ENCODE measurements at regions not wholly inside any gene's neighbourhood (a gene's known extent, or its start where the extent isn't known, plus 50 kb on each side); places are given as distances from the start of the nearest gene placed in this dataset.

DNA sequence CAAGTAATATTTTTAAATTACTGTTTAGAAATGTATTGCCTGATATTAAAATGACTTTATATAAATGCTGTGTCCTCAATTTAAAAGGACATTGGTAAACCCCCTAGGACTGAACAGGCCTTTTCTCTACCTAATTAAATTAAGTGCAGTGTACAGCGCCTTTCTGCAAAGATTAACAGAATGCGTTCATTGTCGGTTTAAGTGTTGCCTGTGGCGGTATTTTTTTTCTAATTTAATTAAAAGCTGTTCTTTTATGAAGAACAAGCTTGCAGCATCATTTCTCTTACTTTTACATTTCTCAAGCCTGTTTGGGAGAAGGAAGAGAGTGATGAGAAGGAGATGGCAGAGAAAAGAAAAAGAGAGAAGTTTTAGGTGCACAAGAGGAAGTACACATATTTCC, 344.9 kb downstream of the CPS1 start:
- WGBS, 2 donors, result 71 to 78% methylated on average over 4 of the region's 4 CpGs
- Histone ChIP-seq H3K36me3 (no peaks in the 10 kb centered on the region), H3K4me1 (no peaks in the 10 kb centered on the region), H3K27ac (no peak overlapping the region), H3K9me3 (no peaks in the 10 kb centered on the region), H3K4me3 (no peak overlapping the region), H3K27me3 (no peaks in the 10 kb centered on the region)
- TF ChIP-seq CTCF (IDR thresholded peaks at IDR 0.05) (no peak), POLR2A (IDR thresholded peaks at IDR 0.05) (no peak), EP300 (IDR thresholded peaks at IDR 0.05) (no peak)
- DNase-seq (ENCODE audit: low spot score in 2 of 2), result no peak

DNA sequence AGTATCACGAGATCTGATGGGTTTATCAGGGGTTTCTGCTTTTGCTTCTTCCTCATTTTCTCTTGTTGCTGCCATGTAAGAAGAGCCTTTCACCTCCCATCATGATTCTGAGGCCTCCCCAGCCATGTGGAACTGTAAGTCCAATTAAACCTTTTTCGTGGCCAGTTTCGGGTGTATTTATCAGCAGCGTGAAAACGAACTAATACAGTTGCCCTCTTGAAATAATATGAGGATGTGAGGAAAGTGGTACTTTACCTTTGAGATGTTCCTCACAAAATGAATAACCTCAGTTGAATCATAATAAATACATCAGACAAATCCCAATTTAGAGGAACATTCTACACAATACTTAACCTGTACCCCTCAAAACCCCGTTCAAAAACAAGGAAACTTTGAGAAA, 356.4 kb downstream of the CPS1 start:
- H3K36me3 ChIP-seq, result no peaks in the 10 kb centered on the region
- TF ChIP-seq EP300 (IDR thresholded peaks at IDR 0.05) (no peak), POLR2A (IDR thresholded peaks at IDR 0.05) (no peak), CTCF (IDR thresholded peaks at IDR 0.05) (no peak)
- no peaks in the 10 kb centered on the region for H3K9me3 ChIP-seq
- no peak overlapping the region for H3K27ac ChIP-seq
- WGBS, 2 donors, result 82 to 86% methylated on average over 6 of the region's 6 CpGs
- no peaks in the 10 kb centered on the region for H3K27me3 ChIP-seq
- no peak for DNase-seq (ENCODE audit: low spot score in 2 of 2)
- H3K4me1 ChIP-seq, result no peaks in the 10 kb centered on the region
- H3K4me3 ChIP-seq, result no peak overlapping the region

GRCh38 chr2:210913461-210913860, 357.1 kb downstream of the CPS1 start:
- Histone ChIP-seq H3K27ac (no peak overlapping the region), H3K4me1 (no peaks in the 10 kb centered on the region), H3K36me3 (no peaks in the 10 kb centered on the region), H3K27me3 (no peaks in the 10 kb centered on the region), H3K4me3 (no peak overlapping the region), H3K9me3 (no peaks in the 10 kb centered on the region)
- DNase-seq (ENCODE audit: low spot score in 2 of 2), result no peak
- WGBS, 2 donors, result 35 to 49% methylated on average over 2 of the region's 2 CpGs
- TF ChIP-seq POLR2A (IDR thresholded peaks at IDR 0.05) (no peak), CTCF (IDR thresholded peaks at IDR 0.05) (no peak), EP300 (IDR thresholded peaks at IDR 0.05) (no peak)

DNA sequence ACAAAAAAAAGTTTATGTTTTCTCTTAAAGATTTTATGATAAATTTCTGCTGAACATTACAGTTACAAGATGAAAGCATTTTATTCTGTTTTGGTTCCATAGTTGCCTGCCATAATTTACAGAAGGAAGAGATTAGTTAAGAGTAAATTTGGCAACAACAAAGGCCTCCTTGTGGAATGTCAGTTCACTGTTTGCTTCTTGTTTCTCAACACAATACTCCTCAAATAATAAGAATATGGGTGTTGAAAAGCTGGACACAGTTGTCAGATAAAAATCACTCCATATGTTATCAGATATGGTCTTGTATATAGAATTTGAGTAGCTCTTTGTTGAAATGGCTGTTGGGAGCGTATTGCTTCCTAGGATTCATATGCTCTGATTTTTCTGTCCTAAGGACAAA, 359.5 kb downstream of the CPS1 start:
- WGBS, 2 donors, result 56 to 64% methylated on average over 1 of the region's 1 CpG
- Histone ChIP-seq H3K4me3 (no peak overlapping the region), H3K36me3 (no peaks in the 10 kb centered on the region), H3K27ac (no peak overlapping the region), H3K4me1 (no peaks in the 10 kb centered on the region), H3K27me3 (no peaks in the 10 kb centered on the region), H3K9me3 (no peaks in the 10 kb centered on the region)
- no peak for DNase-seq (ENCODE audit: low spot score in 2 of 2)
- TF ChIP-seq POLR2A (IDR thresholded peaks at IDR 0.05) (no peak), EP300 (IDR thresholded peaks at IDR 0.05) (no peak), CTCF (IDR thresholded peaks at IDR 0.05) (no peak)

- Histone ChIP-seq H3K4me1 (no peaks in the 10 kb centered on the region), H3K9me3 (peaks cover 0 to 5% (median 0%) of the 10 kb centered on the region in 4 donors), H3K27ac (no peak overlapping the region), H3K36me3 (no peaks in the 10 kb centered on the region), H3K27me3 (no peaks in the 10 kb centered on the region), H3K4me3 (no peak overlapping the region)
- WGBS, 2 donors, result 63 to 67% methylated on average over 4 of the region's 4 CpGs
- TF ChIP-seq POLR2A (IDR thresholded peaks at IDR 0.05) (no peak), EP300 (IDR thresholded peaks at IDR 0.05) (no peak), CTCF (IDR thresholded peaks at IDR 0.05) (no peak)
- no peak for DNase-seq (ENCODE audit: low spot score in 2 of 2)
Measured at GRCh38 chr2:210917465-210917864, 361.1 kb downstream of the CPS1 start.
